H7 (cell line): ENCODE measurements at regions not wholly inside any gene's neighbourhood (a gene's known extent, or its start where the extent isn't known, plus 50 kb on each side); places are given as distances from the start of the nearest gene placed in this dataset.

ENCODE experiments used
- DNase-seq: peaks from one replicate; pipeline ENCODE4 v3.0.0; 2012
- H3K27me3 ChIP-seq: 2 replicates; pipeline ENCODE4 v1.6.0; 2011; ENCODE audit warnings: mild to moderate bottlenecking, low read length; ENCODE audit not compliant: control insufficient read depth, insufficient read depth
- H3K36me3 ChIP-seq: replicated peaks from 2 replicates; pipeline ENCODE4 v1.5.1; 2011; ENCODE audit warnings: low read length; ENCODE audit not compliant: control insufficient read depth, insufficient read depth
- H3K4me3 ChIP-seq: 2 replicates; pipeline ENCODE4 v1.5.1; 2011; ENCODE audit warnings: low read depth, mild to moderate bottlenecking, control low read depth, low read length, moderate library complexity; ENCODE audit not compliant: insufficient read depth

DNA sequence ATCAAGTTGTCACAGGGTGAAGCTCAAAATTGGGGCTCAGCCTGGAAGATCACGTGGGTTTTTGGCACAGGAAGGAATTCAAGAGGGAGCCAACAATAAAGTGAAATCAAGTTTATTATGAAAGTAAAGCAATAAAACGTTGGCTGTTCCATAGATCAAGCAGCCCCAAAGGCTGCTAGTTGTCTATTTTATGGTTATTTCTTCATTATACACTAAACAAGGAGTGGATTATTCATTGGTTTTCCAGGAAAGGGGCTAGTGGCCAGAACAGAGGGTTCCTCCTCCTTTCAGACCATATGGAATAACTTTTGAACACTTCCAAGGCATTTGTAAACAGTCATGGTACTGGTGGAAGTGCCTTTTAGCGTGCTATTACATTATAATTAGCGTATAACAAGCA lies 723.5 kb upstream of the ADAMTS5 start:
- Histone ChIP-seq H3K4me3 (no peak overlapping the region), H3K27me3 (no peaks in the 10 kb centered on the region), H3K36me3 (no peaks in the 10 kb centered on the region)
- DNase-seq: no peak

DNA sequence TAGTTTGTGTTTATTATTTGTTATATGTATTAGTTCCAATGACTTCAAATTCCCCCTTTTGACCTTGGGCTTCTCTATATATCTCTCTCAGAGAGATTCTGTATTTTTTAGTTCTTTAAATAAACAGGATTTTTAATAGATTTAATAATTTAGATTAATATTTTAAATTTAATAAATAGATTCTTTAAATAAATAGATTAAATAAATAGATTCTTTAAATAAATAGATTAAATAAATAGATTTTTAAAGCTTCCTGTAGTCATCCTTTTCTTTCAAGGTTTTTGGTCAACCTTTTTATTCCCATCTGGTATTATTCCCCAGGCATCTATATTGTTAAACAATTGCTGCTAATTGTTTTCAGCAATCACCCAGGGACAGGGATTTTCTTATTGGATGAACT lies 721.9 kb upstream of the ADAMTS5 start:
- no peak for DNase-seq
- Histone ChIP-seq H3K27me3 (no peaks in the 10 kb centered on the region), H3K36me3 (no peaks in the 10 kb centered on the region), H3K4me3 (no peak overlapping the region)

DNA sequence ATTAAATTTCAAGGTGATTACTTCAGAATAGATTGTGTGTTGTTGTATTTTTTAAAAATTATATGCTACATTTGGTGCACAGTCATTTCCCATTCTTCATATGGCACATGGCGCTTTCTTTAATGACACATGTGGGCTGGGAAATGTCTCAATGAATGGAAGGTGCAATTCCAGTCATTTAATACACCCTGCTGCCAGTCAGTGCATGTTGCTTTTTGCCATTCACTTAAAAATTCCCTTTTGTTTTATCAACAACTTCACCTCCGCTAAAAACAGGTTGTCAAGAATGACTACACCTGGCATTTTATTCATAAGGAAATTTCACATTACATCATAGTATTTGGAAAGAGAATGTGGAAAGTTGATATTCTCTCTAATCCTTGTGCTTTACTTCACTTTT lies 716.4 kb upstream of the ADAMTS5 start:
- Histone ChIP-seq H3K36me3 (no peaks in the 10 kb centered on the region), H3K27me3 (no peaks in the 10 kb centered on the region), H3K4me3 (no peak overlapping the region)
- no peak for DNase-seq

DNA sequence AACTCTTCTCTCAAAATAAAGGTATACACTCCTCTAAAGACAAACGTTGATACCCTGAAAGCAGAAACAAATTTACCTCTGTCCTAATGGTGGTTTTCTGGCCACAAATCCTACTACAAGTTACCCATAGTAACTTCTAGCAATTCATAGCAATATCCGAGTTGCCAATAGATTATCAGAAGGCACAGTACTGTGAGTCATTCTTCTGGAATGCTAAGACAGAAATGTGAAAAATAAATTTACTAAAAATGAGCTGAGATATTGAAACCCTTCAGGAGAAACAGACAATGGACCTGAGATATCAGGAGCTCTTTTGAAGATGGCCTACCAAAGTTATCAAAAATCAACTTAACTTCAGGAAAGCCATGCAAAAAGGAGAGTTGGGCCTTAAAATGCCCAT lies 715.0 kb upstream of the ADAMTS5 start:
- DNase-seq: no peak
- no peaks in the 10 kb centered on the region for H3K27me3 ChIP-seq

DNA sequence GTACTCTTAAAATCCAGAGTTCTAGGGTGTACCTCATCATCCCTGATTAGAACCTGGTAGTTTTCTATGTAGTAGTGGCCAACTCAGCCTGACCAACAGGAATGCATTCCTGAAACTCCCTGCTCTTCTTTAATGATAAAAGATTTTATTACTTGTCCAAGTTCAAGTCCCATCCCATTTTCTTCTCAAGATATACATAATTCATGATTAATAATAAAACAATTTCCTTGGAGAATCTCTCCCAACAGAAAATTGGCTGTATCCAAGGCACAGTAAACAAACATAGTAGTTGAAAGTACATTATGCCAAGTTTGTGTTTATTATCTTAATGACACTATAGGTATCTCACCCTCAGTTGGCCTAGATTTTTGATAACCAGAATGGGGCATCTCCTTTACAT lies 714.1 kb upstream of the ADAMTS5 start:
- Histone ChIP-seq H3K4me3 (no peak overlapping the region), H3K36me3 (no peaks in the 10 kb centered on the region), H3K27me3 (no peaks in the 10 kb centered on the region)
- DNase-seq: no peak

More for the DNA sequence above, 715.0 kb upstream of the ADAMTS5 start:
- Histone ChIP-seq H3K4me3 (no peak overlapping the region), H3K36me3 (no peaks in the 10 kb centered on the region)

DNA sequence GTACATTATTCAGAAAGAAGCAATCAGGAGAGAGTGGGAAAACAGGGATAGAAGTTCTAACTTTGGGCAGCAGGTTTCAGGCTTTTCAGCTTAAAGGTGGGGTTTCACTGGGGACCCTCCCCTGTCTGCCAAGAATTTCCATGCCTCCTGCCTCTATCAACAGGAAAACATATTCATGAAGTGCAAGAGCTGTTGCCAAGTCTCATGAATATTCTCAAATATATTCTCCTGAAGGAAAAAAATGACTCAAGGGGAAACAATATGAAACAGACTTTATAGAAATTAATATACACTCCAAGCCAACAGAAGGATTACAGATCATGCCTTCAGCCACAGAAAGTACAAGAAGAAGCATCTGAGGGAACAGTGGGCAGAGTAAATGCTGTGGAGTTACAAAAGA lies 713.3 kb upstream of the ADAMTS5 start:
- no peak for DNase-seq
- Histone ChIP-seq H3K4me3 (no peak overlapping the region), H3K27me3 (no peaks in the 10 kb centered on the region), H3K36me3 (no peaks in the 10 kb centered on the region)

DNA sequence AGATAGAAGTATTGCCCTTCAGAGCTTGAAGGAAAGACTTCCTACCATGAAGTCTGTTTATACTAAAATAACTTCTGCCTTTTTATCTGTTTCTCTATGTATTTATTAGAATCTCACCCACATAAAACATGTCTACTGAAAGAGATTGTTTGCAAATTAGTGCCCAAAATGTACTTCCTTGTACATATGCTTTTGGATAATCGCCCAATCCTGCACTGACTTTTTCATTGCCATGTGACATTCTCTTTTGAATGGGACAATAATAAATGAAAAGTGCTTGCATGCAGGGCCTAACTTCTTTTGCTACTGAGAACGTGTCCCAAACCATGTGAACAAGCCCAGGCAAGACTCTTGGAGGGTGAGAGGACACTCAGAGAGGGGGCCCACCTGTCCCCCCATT lies 711.6 kb upstream of the ADAMTS5 start:
- Histone ChIP-seq H3K4me3 (no peak overlapping the region), H3K36me3 (no peaks in the 10 kb centered on the region), H3K27me3 (no peaks in the 10 kb centered on the region)
- no peak for DNase-seq

DNA sequence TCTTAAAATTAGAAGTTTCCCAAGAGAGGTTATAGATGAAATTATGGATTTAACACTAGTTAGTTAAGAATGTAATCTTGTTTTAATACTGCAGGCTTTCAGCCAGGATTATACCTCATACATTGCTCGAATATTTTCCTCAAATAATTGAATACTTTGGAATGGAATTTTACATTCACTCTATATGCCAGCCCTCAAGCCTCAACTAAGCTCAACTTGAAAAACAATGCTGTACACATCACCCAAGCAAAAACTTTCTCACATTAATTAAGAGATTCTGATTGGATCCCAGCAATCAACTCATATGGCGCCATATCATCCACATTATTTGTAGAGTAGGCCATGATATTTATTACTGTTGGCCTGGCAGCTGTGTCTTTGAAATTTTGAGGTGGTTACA lies 710.7 kb upstream of the ADAMTS5 start:
- H3K27me3 ChIP-seq: no peaks in the 10 kb centered on the region
- no peak overlapping the region for H3K4me3 ChIP-seq
- H3K36me3 ChIP-seq: no peaks in the 10 kb centered on the region
- no peak for DNase-seq

DNA sequence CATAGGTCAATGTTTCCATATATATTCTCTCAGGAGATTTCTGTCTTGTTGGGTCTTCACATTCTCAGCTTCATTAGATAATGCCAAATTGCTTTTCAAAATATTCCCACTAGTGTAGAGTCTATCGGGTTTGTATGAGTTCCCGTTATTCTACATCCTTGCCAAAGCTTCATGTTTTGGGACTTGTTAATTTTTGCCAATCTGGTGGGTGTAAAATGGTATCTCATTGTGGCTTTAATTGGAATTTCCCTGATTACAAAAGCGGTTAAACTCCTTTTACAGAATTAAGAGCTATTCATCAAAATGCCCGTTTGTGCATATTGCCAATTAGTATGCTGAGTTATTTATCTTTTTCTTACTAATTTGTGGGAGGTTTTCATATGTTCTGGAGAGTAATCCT lies 708.4 kb upstream of the ADAMTS5 start:
- H3K36me3 ChIP-seq: no peaks in the 10 kb centered on the region
- H3K27me3 ChIP-seq: no peaks in the 10 kb centered on the region
- DNase-seq: no peak
- no peak overlapping the region for H3K4me3 ChIP-seq

DNA sequence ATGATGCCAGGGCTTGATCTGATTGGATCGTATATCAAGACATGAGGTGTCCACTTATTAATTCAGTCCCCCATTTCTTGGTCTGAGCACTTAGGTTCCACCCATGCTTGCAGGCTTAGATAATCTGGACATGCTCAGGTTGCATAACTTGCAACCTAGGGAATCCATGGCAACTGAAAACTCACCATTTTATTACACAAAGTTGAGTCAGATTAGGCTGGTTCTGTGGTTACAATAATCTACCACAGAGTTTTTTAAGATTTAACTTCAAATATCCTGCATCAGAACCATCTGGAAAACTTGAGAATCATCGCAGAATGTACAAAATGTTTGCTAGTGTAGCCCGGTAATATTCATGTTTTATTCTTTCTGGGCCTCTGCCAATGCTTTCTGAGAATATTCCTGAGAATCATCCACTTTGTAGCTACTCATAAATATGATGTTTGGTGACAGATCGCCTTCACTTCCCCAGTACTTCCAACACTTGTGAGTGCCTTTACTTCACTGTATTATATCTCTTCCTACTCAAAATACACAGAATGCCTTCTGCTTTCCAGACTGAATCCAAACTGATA lies 707.2 kb upstream of the ADAMTS5 start:
- Histone ChIP-seq H3K27me3 (no peaks in the 10 kb centered on the region), H3K36me3 (no peaks in the 10 kb centered on the region)
- no peak for DNase-seq

DNA sequence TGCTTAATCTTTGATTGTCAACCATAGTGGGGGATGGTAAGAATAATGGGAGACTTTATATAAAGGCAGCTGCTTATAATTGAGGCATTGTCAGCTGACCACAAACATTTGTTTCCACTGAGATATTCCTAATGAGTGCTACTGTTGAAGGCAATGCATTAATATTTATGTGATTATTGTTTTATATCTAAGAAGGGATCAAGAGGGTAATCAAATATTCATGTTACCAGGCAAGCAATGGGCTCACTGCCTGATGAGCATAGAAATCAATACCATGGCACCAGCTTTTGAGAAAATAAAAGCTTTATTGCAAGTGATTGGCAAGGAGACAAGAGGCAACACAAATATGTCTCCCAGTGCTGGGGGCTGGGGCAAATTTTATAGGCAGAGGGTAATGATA lies 706.7 kb upstream of the ADAMTS5 start:
- H3K4me3 ChIP-seq: no peak overlapping the region
- H3K36me3 ChIP-seq: no peaks in the 10 kb centered on the region
- H3K27me3 ChIP-seq: no peaks in the 10 kb centered on the region
- DNase-seq: no peak

More for the DNA sequence above, 707.2 kb upstream of the ADAMTS5 start:
- H3K4me3 ChIP-seq: no peak overlapping the region

DNA sequence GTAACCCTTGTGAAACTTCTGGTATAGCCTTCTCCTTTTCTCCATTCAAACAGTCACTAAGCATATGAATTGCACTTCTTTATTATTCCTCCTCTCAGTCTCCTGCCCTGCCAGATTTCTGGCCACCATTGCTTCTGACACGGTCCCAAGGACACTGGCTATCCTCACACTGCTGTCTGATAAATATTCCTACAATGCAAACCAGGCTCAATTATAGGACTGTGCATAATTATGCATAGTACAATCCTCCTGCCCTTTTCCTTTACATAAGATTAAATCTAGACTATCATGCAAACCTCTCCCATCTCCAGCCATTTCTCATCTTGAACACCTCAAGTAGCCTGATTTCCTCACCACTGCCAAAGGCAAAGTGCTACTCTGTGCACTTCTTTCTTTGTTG lies 704.3 kb upstream of the ADAMTS5 start:
- DNase-seq: no peak
- Histone ChIP-seq H3K4me3 (no peak overlapping the region), H3K36me3 (no peaks in the 10 kb centered on the region), H3K27me3 (no peaks in the 10 kb centered on the region)

DNA sequence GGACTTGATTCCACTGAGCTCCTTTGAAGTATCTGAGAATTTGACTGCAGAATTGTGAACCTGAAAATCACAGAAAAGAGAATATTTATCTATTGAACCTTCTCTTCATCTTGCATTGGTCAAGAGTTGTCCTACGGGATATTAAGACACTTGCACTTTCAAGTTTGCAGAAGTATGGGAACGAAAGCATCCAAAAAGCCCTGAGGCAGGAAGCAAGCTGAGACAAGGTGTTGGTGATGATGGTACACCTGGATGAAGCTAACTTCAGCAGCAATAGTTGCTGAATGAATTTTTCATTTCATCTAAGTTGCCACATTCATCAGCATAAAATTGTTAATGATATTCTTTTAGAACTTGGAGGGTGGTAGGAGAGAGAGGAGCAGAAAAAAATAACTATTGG lies 686.6 kb upstream of the ADAMTS5 start:
- Histone ChIP-seq H3K4me3 (no peak overlapping the region), H3K27me3 (no peaks in the 10 kb centered on the region), H3K36me3 (no peaks in the 10 kb centered on the region)
- DNase-seq: no peak

DNA sequence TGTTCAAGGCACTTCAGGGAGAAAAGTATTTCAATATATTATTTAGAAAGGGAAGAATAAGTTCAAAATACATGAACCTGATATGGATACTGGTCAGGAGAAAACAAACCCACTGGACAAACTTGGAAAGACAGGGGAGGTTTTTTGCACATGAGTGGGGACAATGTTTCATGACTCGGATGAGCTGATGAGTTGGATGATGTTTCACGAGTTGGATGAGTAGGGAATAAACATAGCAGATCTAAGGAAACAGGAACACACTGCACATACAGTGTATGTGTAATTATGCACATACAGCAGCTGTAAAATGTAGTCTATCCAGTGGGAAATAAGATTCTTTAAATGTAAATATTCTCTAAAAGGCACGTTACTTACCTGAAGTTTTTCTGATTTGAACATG lies 682.9 kb upstream of the ADAMTS5 start:
- no peaks in the 10 kb centered on the region for H3K36me3 ChIP-seq
- H3K4me3 ChIP-seq: no peak overlapping the region
- no peak for DNase-seq
- no peaks in the 10 kb centered on the region for H3K27me3 ChIP-seq

DNA sequence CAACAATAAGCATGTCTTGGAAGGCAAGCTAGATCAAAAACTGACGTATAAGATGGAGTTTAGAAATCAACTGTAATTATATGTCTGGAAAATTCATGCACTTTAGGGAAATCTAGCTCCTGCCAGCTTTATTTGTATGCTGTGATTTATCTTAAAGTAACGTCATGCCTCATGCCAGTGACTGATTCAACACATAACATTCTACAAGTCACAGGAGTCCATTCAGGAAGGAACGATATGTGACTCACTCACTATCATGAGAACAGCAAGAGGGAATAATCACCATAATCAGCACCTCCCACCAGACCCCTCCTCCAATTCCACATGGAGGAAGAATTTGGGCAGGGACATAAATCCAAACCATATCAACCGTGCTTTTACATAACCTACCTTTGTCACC lies 682.4 kb upstream of the ADAMTS5 start:
- Histone ChIP-seq H3K36me3 (no peaks in the 10 kb centered on the region), H3K4me3 (no peak overlapping the region), H3K27me3 (no peaks in the 10 kb centered on the region)
- no peak for DNase-seq

DNA sequence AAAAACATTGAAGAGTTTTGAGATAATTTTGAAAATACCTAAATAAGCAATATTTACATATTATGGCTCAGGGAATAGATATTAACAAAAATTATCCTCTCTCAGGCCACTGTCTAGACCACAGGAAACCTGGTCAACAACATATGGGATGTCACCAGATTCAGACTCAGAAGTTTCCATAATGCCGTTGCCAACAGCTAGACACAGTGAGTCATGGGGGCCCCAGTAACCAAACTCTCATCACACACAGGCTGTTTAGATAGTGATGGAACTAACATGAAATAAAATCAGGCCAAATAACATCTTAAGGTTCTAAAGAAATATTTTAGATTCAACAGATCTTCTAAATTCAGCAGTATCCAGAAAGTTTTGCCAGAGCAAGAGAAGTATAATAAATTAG lies 681.7 kb upstream of the ADAMTS5 start:
- H3K36me3 ChIP-seq: no peaks in the 10 kb centered on the region
- no peak for DNase-seq
- H3K27me3 ChIP-seq: no peaks in the 10 kb centered on the region
- no peak overlapping the region for H3K4me3 ChIP-seq
